A549 (cell line): ENCODE measurements at regions not wholly inside any gene's neighbourhood (a gene's known extent, or its start where the extent isn't known, plus 50 kb on each side); places are given as distances from the start of the nearest gene placed in this dataset.

Experiments
- ATAC-seq, 2 experiments: fragments of 200-7000 bp in 1 of 2; fragments of >200 bp in 1 of 2; cut with Nextera tagmentation in 1 of 2; cut with Tn5 transposase in 1 of 2; 3 replicates each; pipeline versions ENCODE4 v1.8.0 to v1.9.1; 2018 to 2020; ENCODE audit warnings: mild to moderate bottlenecking in 1 of 2, moderate library complexity in 1 of 2
- CTCF ChIA-PET: fragments of 300-600 bp; sonication (Branson Sonifier 250); formaldehyde crosslinking; extraction: SDS; loops from one replicate; lab custom pipeline; 2021; ENCODE audit warnings: antibody characterized with exemption, inconsistent platforms; lab: Yijun Ruan, JAX
- POLR2A ChIA-PET: fragments of 350-600 bp; formaldehyde crosslinking; extraction: SDS; loops from one replicate; lab custom pipeline; 2021; ENCODE audit warnings: antibody characterized with exemption, inconsistent platforms; lab: Yijun Ruan, JAX
- DNase-seq, 2 experiments: peaks; one replicate each; pipeline versions ENCODE4 v3.0.0 to v3.0.0-alpha.2; 2011 to 2016; ENCODE audit warnings: low read depth in 1 of 2, low spot score in 1 of 2
- FAIRE-seq: peaks from 2 replicates; lab custom pipeline; 2011; peaks lifted over from hg19 to GRCh38; lab: Jason Lieb, UNC
- H3K27ac ChIP-seq, 2 experiments: fragments of >200 bp; sonication (Bioruptor Twin); formaldehyde crosslinking; 3 replicates each; pipeline ENCODE4 v1.5.1; 2016 to 2017
- H3K4me1 ChIP-seq: fragments of >200 bp; sonication (Bioruptor Twin); formaldehyde crosslinking; 3 replicates; pipeline ENCODE4 v1.6.1; 2016
- H3K4me2 ChIP-seq: fragments of >200 bp; sonication (Bioruptor Twin); formaldehyde crosslinking; 3 replicates; pipeline ENCODE4 v1.6.1; 2016
- H3K4me3 ChIP-seq: fragments of >200 bp; sonication (Bioruptor Twin); formaldehyde crosslinking; 3 replicates; pipeline ENCODE4 v1.5.1; 2016
- H3K9me3 ChIP-seq: fragments of >200 bp; sonication (Bioruptor Twin); formaldehyde crosslinking; 3 replicates; pipeline ENCODE4 v1.6.1; 2016
- CBX8 ChIP-seq: fragments of 200-600 bp; sonication (generic); IDR thresholded peaks from 2 replicates; pipeline ENCODE4 v1.6.1; 2016
- CHD4 ChIP-seq: fragments of 200-600 bp; sonication (generic); IDR thresholded peaks from 2 replicates; pipeline ENCODE4 v1.6.1; 2016; ENCODE audit warnings: antibody characterized with exemption, mild to moderate bottlenecking, borderline replicate concordance
- EHF ChIP-seq: fragments of 250-450 bp; sonication (Bioruptor Pico); IDR thresholded peaks from 2 replicates; pipeline ENCODE4 v1.5.0; 2020; ENCODE audit warnings: mild to moderate bottlenecking
- EHMT2 ChIP-seq: fragments of 200-600 bp; sonication (generic); IDR thresholded peaks from 2 replicates; pipeline ENCODE4 v1.6.1; 2016; ENCODE audit warnings: antibody characterized with exemption, low read depth, mild to moderate bottlenecking, moderate library complexity
- EP300 ChIP-seq, 2 experiments: fragments of >200 bp; sonication (Bioruptor Twin); formaldehyde crosslinking; IDR thresholded peaks; 2 replicates in 1 of 2; 3 replicates in 1 of 2; pipeline ENCODE4 v1.6.1; 2016 to 2017
- FOSL2 ChIP-seq, 2 experiments: fragments of 450-650 bp in 1 of 2; fragments of >200 bp in 1 of 2; sonication (Bioruptor Twin) in 1 of 2; formaldehyde crosslinking; IDR thresholded peaks; 2 replicates each; pipeline versions ENCODE4 v1.5.0 to v1.6.1; 2016 to 2020; ENCODE audit warnings: mild to moderate bottlenecking in 1 of 2, moderate library complexity in 1 of 2
- FOXS1 ChIP-seq: fragments of 250-450 bp; sonication (Bioruptor Pico); IDR thresholded peaks from 2 replicates; pipeline ENCODE4 v1.5.0; 2020; ENCODE audit warnings: mild to moderate bottlenecking, moderate library complexity
- GATA3 ChIP-seq: IDR thresholded peaks from 2 replicates; pipeline ENCODE4 v1.6.1; 2012; ENCODE audit warnings: borderline replicate concordance
- HEYL ChIP-seq: fragments of 250-450 bp; sonication (Bioruptor Pico); IDR thresholded peaks from 2 replicates; pipeline ENCODE4 v1.8.0; 2021; ENCODE audit warnings: mild to moderate bottlenecking, moderate library complexity
- HOXB13 ChIP-seq: fragments of 250-450 bp; sonication (Bioruptor Pico); IDR thresholded peaks from 2 replicates; pipeline ENCODE4 v1.5.0; 2020; ENCODE audit warnings: low read depth, mild to moderate bottlenecking, moderate library complexity
- HOXB5 ChIP-seq: fragments of 250-450 bp; sonication (Bioruptor Pico); IDR thresholded peaks from 2 replicates; pipeline ENCODE4 v1.5.0; 2020; ENCODE audit warnings: mild to moderate bottlenecking, moderate library complexity
- KDM1A ChIP-seq: fragments of 200-600 bp; sonication (generic); IDR thresholded peaks from 2 replicates; pipeline ENCODE4 v1.6.1; 2016; ENCODE audit warnings: low read depth, mild to moderate bottlenecking
- MAFK ChIP-seq: fragments of 450-650 bp; IDR thresholded peaks from 2 replicates; pipeline ENCODE4 v1.6.1; 2014; ENCODE audit not compliant: partially characterized antibody
- MAZ ChIP-seq: fragments of 150-350 bp; IDR thresholded peaks from 2 replicates; pipeline ENCODE4 v1.6.1; 2014; ENCODE audit warnings: antibody characterized with exemption, low read depth, low read length, borderline replicate concordance
- MYC ChIP-seq: IDR thresholded peaks from 2 replicates; pipeline ENCODE4 v1.6.1; 2012; ENCODE audit warnings: mild to moderate bottlenecking, inconsistent platforms, low read length, improper control_type of control experiment, borderline replicate concordance
- NPAS2 ChIP-seq: fragments of 250-450 bp; sonication (Bioruptor Pico); IDR thresholded peaks from 2 replicates; pipeline ENCODE4 v1.8.0; 2022; ENCODE audit warnings: mild to moderate bottlenecking, moderate library complexity, borderline replicate concordance
- POLR2A ChIP-seq: IDR thresholded peaks from 2 replicates; pipeline ENCODE4 v1.6.1; 2012; ENCODE audit warnings: mild to moderate bottlenecking, low read length
- POLR2AphosphoS2 ChIP-seq: conservative IDR thresholded peaks from 2 replicates; pipeline ENCODE4 v1.6.1; 2012; ENCODE audit warnings: low read length, improper control_type of control experiment, inconsistent platforms
- RCOR1 ChIP-seq: fragments of 150-350 bp; IDR thresholded peaks from 2 replicates; pipeline ENCODE4 v1.6.1; 2014; ENCODE audit warnings: antibody characterized with exemption, low read length, low read depth
- RNF2 ChIP-seq: fragments of 200-600 bp; sonication (generic); IDR thresholded peaks from 2 replicates; pipeline ENCODE4 v1.6.1; 2016; ENCODE audit warnings: low read depth, mild to moderate bottlenecking, antibody characterized with exemption, moderate library complexity, borderline replicate concordance
- SMC3 ChIP-seq: fragments of >200 bp; sonication (Bioruptor Twin); formaldehyde crosslinking; IDR thresholded peaks from 3 replicates; pipeline ENCODE4 v1.6.1; 2018; ENCODE audit warnings: inconsistent platforms
- SREBF2 ChIP-seq: fragments of 450-650 bp; IDR thresholded peaks from 2 replicates; pipeline ENCODE4 v1.6.1; 2014; ENCODE audit warnings: mild to moderate bottlenecking, moderate library complexity
- TFCP2L1 ChIP-seq: fragments of 250-450 bp; sonication (Bioruptor Pico); IDR thresholded peaks from 2 replicates; pipeline ENCODE4 v1.5.0; 2021; ENCODE audit warnings: mild to moderate bottlenecking
- ZC3H11A ChIP-seq: fragments of 450-650 bp; IDR thresholded peaks from 2 replicates; pipeline ENCODE4 v1.6.1; 2014; ENCODE audit warnings: antibody characterized with exemption, mild to moderate bottlenecking
- ZNF302 ChIP-seq: fragments of 250-450 bp; sonication (Bioruptor Pico); IDR thresholded peaks from 2 replicates; pipeline ENCODE4 v1.9.0; 2021; ENCODE audit warnings: inconsistent platforms, mild to moderate bottlenecking, moderate library complexity
- WGBS: methylation state at CpG from one replicate; pipeline ENCODE4 v1.1.6; 2017; ENCODE audit errors: missing lambda C conversion rate; 5-methylcytosine and 5-hydroxymethylcytosine counted together
- TF ChIP-seq, protein P1 (sequence below): IDR thresholded peaks from 2 replicates; pipeline ENCODE4 v1.6.1; 2012; ENCODE audit warnings: low read depth, borderline replicate concordance
- TF ChIP-seq, protein P2 (sequence below): fragments of 250-450 bp; sonication (Bioruptor Pico); IDR thresholded peaks from 2 replicates; pipeline ENCODE4 v1.5.0; 2020; ENCODE audit warnings: low read depth, mild to moderate bottlenecking, moderate library complexity
- TF ChIP-seq, protein P3 (sequence below): IDR thresholded peaks from 2 replicates; pipeline ENCODE4 v1.6.1; 2012
- TF ChIP-seq, protein P4 (sequence below): IDR thresholded peaks from 2 replicates; pipeline ENCODE4 v1.6.1; 2012
- TF ChIP-seq, protein P5 (sequence below): fragments of >200 bp; sonication (Bioruptor Twin); formaldehyde crosslinking; IDR thresholded peaks from 2 replicates; pipeline ENCODE4 v1.6.1; 2016

DNA sequence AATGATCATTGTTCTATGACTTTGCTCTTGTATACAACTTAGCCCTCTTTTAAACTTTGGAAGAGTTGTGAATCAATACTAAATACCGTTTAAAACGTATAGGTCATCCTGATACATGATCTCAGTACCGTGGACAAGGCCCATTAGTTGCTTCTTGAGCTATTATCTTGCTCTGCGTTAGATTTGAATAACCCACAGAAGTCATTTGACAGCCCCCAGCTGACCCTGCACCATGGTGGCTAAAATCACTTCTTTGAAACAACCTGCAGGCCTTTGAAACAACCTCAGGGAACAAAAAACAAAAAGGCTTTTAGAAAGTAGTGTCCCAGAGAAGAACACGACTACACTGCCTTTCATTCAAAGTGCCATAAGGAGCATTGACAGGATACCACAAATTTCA, 473.0 kb upstream of the ADGRL2 start:
- TF ChIP-seq, protein P1, sequence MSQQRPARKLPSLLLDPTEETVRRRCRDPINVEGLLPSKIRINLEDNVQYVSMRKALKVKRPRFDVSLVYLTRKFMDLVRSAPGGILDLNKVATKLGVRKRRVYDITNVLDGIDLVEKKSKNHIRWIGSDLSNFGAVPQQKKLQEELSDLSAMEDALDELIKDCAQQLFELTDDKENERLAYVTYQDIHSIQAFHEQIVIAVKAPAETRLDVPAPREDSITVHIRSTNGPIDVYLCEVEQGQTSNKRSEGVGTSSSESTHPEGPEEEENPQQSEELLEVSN: no peak
- TF ChIP-seq MAZ (no peak), RCOR1 (no peak), SMC3 (no peak), EP300 (IDR thresholded peaks at IDR 0.05) (no peak), ZNF302 (CRISPR knock-in tag) (no peak), EHMT2 (no peak), FOXS1 (CRISPR knock-in tag) (no peak), HOXB13 (CRISPR knock-in tag) (no peak), POLR2A (no peak), ZC3H11A (no peak), HOXB5 (CRISPR knock-in tag) (no peak), HEYL (no peak), TFCP2L1 (CRISPR knock-in tag) (no peak), NPAS2 (CRISPR knock-in tag) (no peak), KDM1A (no peak), RNF2 (no peak), CHD4 (no peak)
- TF ChIP-seq, protein P2, sequence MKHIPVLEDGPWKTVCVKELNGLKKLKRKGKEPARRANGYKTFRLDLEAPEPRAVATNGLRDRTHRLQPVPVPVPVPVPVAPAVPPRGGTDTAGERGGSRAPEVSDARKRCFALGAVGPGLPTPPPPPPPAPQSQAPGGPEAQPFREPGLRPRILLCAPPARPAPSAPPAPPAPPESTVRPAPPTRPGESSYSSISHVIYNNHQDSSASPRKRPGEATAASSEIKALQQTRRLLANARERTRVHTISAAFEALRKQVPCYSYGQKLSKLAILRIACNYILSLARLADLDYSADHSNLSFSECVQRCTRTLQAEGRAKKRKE (CRISPR knock-in tag): no peak
- TF ChIP-seq, protein P3, sequence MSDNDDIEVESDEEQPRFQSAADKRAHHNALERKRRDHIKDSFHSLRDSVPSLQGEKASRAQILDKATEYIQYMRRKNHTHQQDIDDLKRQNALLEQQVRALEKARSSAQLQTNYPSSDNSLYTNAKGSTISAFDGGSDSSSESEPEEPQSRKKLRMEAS: no peak
- TF ChIP-seq, all 56 proteins: peak for 0
- WGBS: 31% methylated on average over 5 of the region's 5 CpGs
- H3K9me3 ChIP-seq: no peaks in the 10 kb centered on the region
- no peak overlapping the region for H3K27ac ChIP-seq
- H3K4me1 ChIP-seq: no peaks in the 10 kb centered on the region
- no peak overlapping the region for H3K4me3 ChIP-seq
- ChIA-PET CTCF (no interaction called here), POLR2A (no interaction called here)
- FAIRE-seq (no peak), DNase-seq (no peak), ATAC-seq (no peak)
- no peak overlapping the region for H3K4me2 ChIP-seq

DNA sequence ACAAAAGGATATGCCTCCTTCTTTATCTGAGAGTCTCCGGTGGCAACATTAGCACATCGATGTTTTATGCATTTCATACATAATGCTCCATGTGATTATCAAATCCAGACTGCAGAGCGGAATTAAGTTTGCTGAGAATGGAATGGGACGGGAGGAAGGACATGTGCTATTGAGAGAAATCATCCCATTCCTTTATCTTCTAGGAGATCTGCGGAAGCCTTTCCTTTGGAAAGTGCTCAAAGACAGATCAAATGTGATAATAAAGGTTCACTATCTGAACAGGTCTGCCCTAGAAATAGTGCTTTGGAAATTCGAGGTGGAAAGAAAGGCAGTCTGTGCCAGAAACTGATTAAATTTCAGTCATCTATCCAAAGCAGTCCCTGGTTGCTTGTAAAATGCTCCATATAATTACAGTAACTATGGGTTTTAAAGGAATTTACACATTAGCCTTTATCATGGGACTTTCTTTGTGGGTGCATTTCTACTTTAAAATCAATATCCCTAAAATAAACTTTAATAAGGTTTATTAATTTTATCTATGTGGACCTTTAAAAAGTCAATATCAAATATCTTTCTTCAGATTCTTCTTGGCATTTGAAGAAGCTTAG, 473.5 kb upstream of the ADGRL2 start:
- Histone ChIP-seq H3K27ac (no peak overlapping the region), H3K4me1 (no peaks in the 10 kb centered on the region), H3K4me2 (no peak overlapping the region), H3K9me3 (no peaks in the 10 kb centered on the region), H3K4me3 (no peak overlapping the region)
- ChIA-PET CTCF (no interaction called here), POLR2A (no interaction called here)
- 49% methylated on average over 6 of the region's 6 CpGs for WGBS
- ATAC-seq (no peak), FAIRE-seq (no peak), DNase-seq (no peak)
- TF ChIP-seq MAFK (no peak), CBX8 (no peak), SREBF2 (no peak), EHF (CRISPR knock-in tag) (no peak), GATA3 (no peak), KDM1A (no peak), FOXS1 (CRISPR knock-in tag) (no peak), FOSL2 (IDR thresholded peaks at IDR 0.05) (no peak), FOSL2 (CRISPR knock-in tag; IDR thresholded peaks at IDR 0.05) (no peak), POLR2AphosphoS2 (no peak), ZC3H11A (no peak), RNF2 (no peak), MYC (no peak), ZNF302 (CRISPR knock-in tag) (no peak), RCOR1 (no peak)
- TF ChIP-seq, protein P4, sequence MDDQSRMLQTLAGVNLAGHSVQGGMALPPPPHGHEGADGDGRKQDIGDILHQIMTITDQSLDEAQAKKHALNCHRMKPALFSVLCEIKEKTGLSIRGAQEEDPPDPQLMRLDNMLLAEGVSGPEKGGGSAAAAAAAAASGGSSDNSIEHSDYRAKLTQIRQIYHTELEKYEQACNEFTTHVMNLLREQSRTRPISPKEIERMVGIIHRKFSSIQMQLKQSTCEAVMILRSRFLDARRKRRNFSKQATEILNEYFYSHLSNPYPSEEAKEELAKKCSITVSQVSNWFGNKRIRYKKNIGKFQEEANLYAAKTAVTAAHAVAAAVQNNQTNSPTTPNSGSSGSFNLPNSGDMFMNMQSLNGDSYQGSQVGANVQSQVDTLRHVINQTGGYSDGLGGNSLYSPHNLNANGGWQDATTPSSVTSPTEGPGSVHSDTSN: no peak
- TF ChIP-seq, protein P5, sequence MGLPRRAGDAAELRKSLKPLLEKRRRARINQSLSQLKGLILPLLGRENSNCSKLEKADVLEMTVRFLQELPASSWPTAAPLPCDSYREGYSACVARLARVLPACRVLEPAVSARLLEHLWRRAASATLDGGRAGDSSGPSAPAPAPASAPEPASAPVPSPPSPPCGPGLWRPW: no peak
- TF ChIP-seq, protein P2 (CRISPR knock-in tag): no peak
- TF ChIP-seq, all 56 proteins: peak for 0
